Caco-2 (cell line): ENCODE measurements at regions not wholly inside any gene's neighbourhood (a gene's known extent, or its start where the extent isn't known, plus 50 kb on each side); places are given as distances from the start of the nearest gene placed in this dataset.
A peak's percentile ranks its signal among the peaks of the same experiment; 100 is the strongest.

Source experiments
- BruUV-seq: library from RNA; stranded (reverse); fragments of 400-500 nt; replicated peaks from 2 replicates; lab custom pipeline; 2021; lab: Mats Ljungman, UMichigan
- CTCF ChIA-PET: fragments of 300-600 bp; sonication (Branson Sonifier 250); formaldehyde crosslinking; loops from one replicate; lab custom pipeline; 2022; ENCODE audit warnings: antibody characterized with exemption; lab: Charles Lee
- POLR2A ChIA-PET: fragments of 300-600 bp; sonication (Branson Sonifier 250); formaldehyde crosslinking; loops from one replicate; lab custom pipeline; 2022; ENCODE audit warnings: antibody characterized with exemption; lab: Charles Lee
- DNase-seq, 2 experiments: peaks; one replicate each; pipeline versions ENCODE4 v3.0.0 to v3.0.0-alpha.2; 2020 to 2022
- H3K27me3 ChIP-seq: replicated peaks from 2 replicates; pipeline ENCODE4 v1.6.0; 2011; ENCODE audit warnings: low read length; ENCODE audit not compliant: control insufficient read depth, insufficient read depth
- H3K36me3 ChIP-seq: 2 replicates; pipeline ENCODE4 v1.5.1; 2011; ENCODE audit warnings: low read length; ENCODE audit not compliant: control insufficient read depth, insufficient read depth
- H3K4me1 ChIP-seq: fragments of 250-450 bp; sonication (Bioruptor Pico); 2 replicates; pipeline ENCODE4 v1.5.1; 2020; ENCODE audit warnings: mild to moderate bottlenecking
- H3K4me3 ChIP-seq: 2 replicates; pipeline ENCODE4 v1.5.1; 2011; ENCODE audit warnings: low read depth, mild to moderate bottlenecking, control low read depth, low read length
- H3K9me3 ChIP-seq: fragments of 250-450 bp; sonication (Bioruptor Pico); 2 replicates; pipeline ENCODE4 v1.5.1; 2020; ENCODE audit warnings: mild to moderate bottlenecking, moderate library complexity
- H3K27ac Mint-ChIP-seq: one replicate; pipeline ENCODE4 v1.8.0; 2022; ENCODE audit warnings: mixed read lengths; ENCODE audit not compliant: unreplicated experiment
- H3K27me3 Mint-ChIP-seq: one replicate; pipeline ENCODE4 v1.8.0; 2022; ENCODE audit warnings: mixed read lengths; ENCODE audit not compliant: insufficient read depth, unreplicated experiment
- H3K36me3 Mint-ChIP-seq: one replicate; pipeline ENCODE4 v1.8.0; 2022; ENCODE audit warnings: mild to moderate bottlenecking, mixed read lengths; ENCODE audit not compliant: insufficient read depth, unreplicated experiment
- H3K4me1 Mint-ChIP-seq: one replicate; pipeline ENCODE4 v1.8.0; 2022; ENCODE audit warnings: low read depth, mixed read lengths; ENCODE audit not compliant: unreplicated experiment
- H3K4me3 Mint-ChIP-seq: one replicate; pipeline ENCODE4 v1.8.0; 2022; ENCODE audit warnings: mild to moderate bottlenecking, moderate library complexity, mixed read lengths; ENCODE audit not compliant: unreplicated experiment
- H3K9me3 Mint-ChIP-seq: one replicate; pipeline ENCODE4 v1.8.0; 2022; ENCODE audit warnings: mixed read lengths; ENCODE audit not compliant: unreplicated experiment
- CTCF ChIP-seq, 2 experiments: fragments of 200-600 bp in 1 of 2; IDR thresholded peaks; 1 replicate in 1 of 2; 2 replicates in 1 of 2; pipeline versions ENCODE4 v1.5.1 to v1.8.0; 2011 to 2022; ENCODE audit warnings: antibody characterized with exemption in 1 of 2, control low read depth in 1 of 2, inconsistent platforms in 1 of 2, low read depth in 1 of 2, low read length in 1 of 2, mild to moderate bottlenecking in 1 of 2, moderate library complexity in 1 of 2; ENCODE audit not compliant: insufficient read depth in 1 of 2, severe bottlenecking in 1 of 2, unreplicated experiment in 1 of 2
- intact Hi-C: fragments of 100-400 bp; cut with micrococcal nuclease; formaldehyde crosslinking; loops from one replicate; pipeline ENCODE4 v1.10.0; 2022; ENCODE audit not compliant: unreplicated experiment

- H3K27me3 Mint-ChIP-seq, result no peaks in the 10 kb centered on the region
- peaks cover 12% of the 10 kb centered on the region for H3K4me1 Mint-ChIP-seq
- no peak for DNase-seq
- ChIA-PET POLR2A (no interaction called here), CTCF (no interaction called here)
- H3K4me3 Mint-ChIP-seq, result no peak overlapping the region
- intact Hi-C loops, result no loop called here
- H3K36me3 Mint-ChIP-seq, result no peaks in the 10 kb centered on the region
- no TSS peak for BruUV-seq
- no peak overlapping the region for H3K4me3 ChIP-seq
- TF ChIP-seq CTCF (IDR thresholded peaks at IDR 0.05; ENCODE audit: insufficient read depth in 1 of 2, low read depth in 1 of 2, low read length in 1 of 2, severe bottlenecking in 1 of 2, unreplicated experiment in 1 of 2), result no peak
- no peaks in the 10 kb centered on the region for H3K4me1 ChIP-seq
- H3K36me3 ChIP-seq, result no peaks in the 10 kb centered on the region
- no peaks in the 10 kb centered on the region for H3K9me3 ChIP-seq
- no peak overlapping the region for H3K27ac Mint-ChIP-seq
- no peaks in the 10 kb centered on the region for H3K27me3 ChIP-seq
- H3K9me3 Mint-ChIP-seq, result no peaks in the 10 kb centered on the region
Measured at GRCh38 chr12:107624493-107624892, 61.1 kb upstream of the PWP1 start.

- Mint-ChIP-seq H3K27me3 (no peaks in the 10 kb centered on the region), H3K36me3 (peaks cover 10% of the 10 kb centered on the region), H3K4me1 (peaks cover 15% of the 10 kb centered on the region), H3K9me3 (peaks cover 27% of the 10 kb centered on the region), H3K4me3 (peak overlapping the region; percentile 58), H3K27ac (peak overlapping the region; percentile 86)
- no peak overlapping the region for H3K4me3 ChIP-seq
- ChIA-PET POLR2A (no interaction called here), CTCF (no interaction called here)
- TF ChIP-seq CTCF (IDR thresholded peaks at IDR 0.05; ENCODE audit: insufficient read depth in 1 of 2, low read depth in 1 of 2, low read length in 1 of 2, severe bottlenecking in 1 of 2, unreplicated experiment in 1 of 2), result no peak
- peak; percentile 46 to 66 for DNase-seq
- H3K9me3 ChIP-seq, result peaks cover 10% of the 10 kb centered on the region
- intact Hi-C loops, result no loop called here
- H3K36me3 ChIP-seq, result no peaks in the 10 kb centered on the region
- peaks cover 21% of the 10 kb centered on the region for H3K4me1 ChIP-seq
- no peaks in the 10 kb centered on the region for H3K27me3 ChIP-seq
- no TSS peak for BruUV-seq
Measured at GRCh38 chr12:107631715-107632114, 53.9 kb upstream of the PWP1 start.

- Mint-ChIP-seq H3K27me3 (peaks cover under 1% of the 10 kb centered on the region), H3K4me1 (peaks cover 11% of the 10 kb centered on the region), H3K27ac (peak overlapping the region; percentile 86), H3K9me3 (peaks cover 28% of the 10 kb centered on the region), H3K36me3 (peaks cover 10% of the 10 kb centered on the region), H3K4me3 (peak overlapping the region; percentile 58)
- intact Hi-C loops, result no loop called here
- DNase-seq, result peak in 1 of 2 experiments; percentile 47
- Histone ChIP-seq H3K36me3 (no peaks in the 10 kb centered on the region), H3K4me1 (peaks cover 21% of the 10 kb centered on the region), H3K4me3 (no peak overlapping the region), H3K27me3 (no peaks in the 10 kb centered on the region), H3K9me3 (peaks cover 10% of the 10 kb centered on the region)
- ChIA-PET CTCF (interaction anchor here (1.0 kb wide), 1 partner anchor 44 kb away, joined by 3 read pairs; no protein-coding TSS in a partner anchor), POLR2A (no interaction called here)
- TF ChIP-seq CTCF (IDR thresholded peaks at IDR 0.05; ENCODE audit: insufficient read depth in 1 of 2, low read depth in 1 of 2, low read length in 1 of 2, severe bottlenecking in 1 of 2, unreplicated experiment in 1 of 2), result no peak
- TSS peak; percentile 52 for BruUV-seq
Measured at GRCh38 chr12:107632246-107632645, 53.4 kb upstream of the PWP1 start.
